ENCODE measurements at regions not wholly inside any gene's neighbourhood (a gene's known extent, or its start where the extent isn't known, plus 50 kb on each side); places are given as distances from the start of the nearest gene placed in this dataset.

GRCh38 chr2:133768256-133768655, 200.0 kb upstream of the NCKAP5 start:
- no peak for DNase-seq (ENCODE audit: low spot score)

GRCh38 chr2:133768658-133769435, 200.6 kb upstream of the NCKAP5 start:
- DNase-seq (ENCODE audit: low spot score) = no peak

- DNase-seq (ENCODE audit: low spot score) = no peak
Observed at GRCh38 chr2:133773854-133774653, 205.8 kb upstream of the NCKAP5 start.

GRCh38 chr2:133774654-133775015, 206.4 kb upstream of the NCKAP5 start:
- peak; percentile 60 for DNase-seq (ENCODE audit: low spot score)

GRCh38 chr2:133776936-133777573, 208.8 kb upstream of the NCKAP5 start:
- DNase-seq (ENCODE audit: low spot score) = no peak

- DNase-seq (ENCODE audit: low spot score) = no peak
Observed at GRCh38 chr2:133777574-133777960, 209.3 kb upstream of the NCKAP5 start.

- peak; percentile 67 for DNase-seq (ENCODE audit: low spot score)
Observed at GRCh38 chr2:133780099-133780996, 212.1 kb upstream of the NCKAP5 start.

GRCh38 chr2:133780997-133781513, 212.8 kb upstream of the NCKAP5 start:
- DNase-seq (ENCODE audit: low spot score) = no peak

GRCh38 chr2:133787207-133787606, 218.9 kb upstream of the NCKAP5 start:
- DNase-seq (ENCODE audit: low spot score) = no peak

- DNase-seq (ENCODE audit: low spot score) = no peak
Observed at GRCh38 chr2:133787651-133788050, 219.4 kb upstream of the NCKAP5 start.

GRCh38 chr2:133788386-133788785, 220.1 kb upstream of the NCKAP5 start:
- no peak for DNase-seq (ENCODE audit: low spot score)

- no peak for DNase-seq (ENCODE audit: low spot score)
Observed at GRCh38 chr2:133789743-133790142, 221.5 kb upstream of the NCKAP5 start.

- DNase-seq (ENCODE audit: low spot score) = no peak
Observed at GRCh38 chr2:133790711-133791110, 222.4 kb upstream of the NCKAP5 start.

- no peak for DNase-seq (ENCODE audit: low spot score)
Observed at GRCh38 chr2:133791191-133791590, 222.9 kb upstream of the NCKAP5 start.

GRCh38 chr2:133792223-133792622, 224.0 kb upstream of the NCKAP5 start:
- DNase-seq (ENCODE audit: low spot score) = no peak

GRCh38 chr2:133794114-133794513, 225.9 kb upstream of the NCKAP5 start:
- DNase-seq (ENCODE audit: low spot score) = no peak

- no peak for DNase-seq (ENCODE audit: low spot score)
Observed at GRCh38 chr2:133801946-133802345, 233.7 kb upstream of the NCKAP5 start.

GRCh38 chr2:133802409-133803039, 234.3 kb upstream of the NCKAP5 start:
- no peak for DNase-seq (ENCODE audit: low spot score)

GRCh38 chr2:133806564-133806963, 238.3 kb upstream of the NCKAP5 start:
- DNase-seq (ENCODE audit: low spot score) = no peak

GRCh38 chr2:133809485-133809884, 241.2 kb upstream of the NCKAP5 start:
- no peak for DNase-seq (ENCODE audit: low spot score)

- DNase-seq (ENCODE audit: low spot score) = no peak
Observed at GRCh38 chr2:133810559-133810958, 242.3 kb upstream of the NCKAP5 start.

Data from ureter (tissue), 1 donor.